Progenitor cell of endocrine pancreas (in vitro differentiated cells): ENCODE measurements at regions not wholly inside any gene's neighbourhood (a gene's known extent, or its start where the extent isn't known, plus 50 kb on each side); places are given as distances from the start of the nearest gene placed in this dataset.
A peak's percentile ranks its signal among the peaks of the same experiment; 100 is the strongest.

Experiments
- DNase-seq: peaks from one replicate; pipeline ENCODE4 v3.0.0; 2021; ENCODE audit warnings: low spot score; ENCODE audit not compliant: unreplicated experiment
- H3K27ac Mint-ChIP-seq: 2 replicates; pipeline ENCODE4 v1.8.0; 2021; ENCODE audit warnings: mild to moderate bottlenecking, moderate library complexity, mixed read lengths
- H3K27me3 Mint-ChIP-seq: 2 replicates; pipeline ENCODE4 v1.8.0; 2021; ENCODE audit warnings: mixed read lengths
- H3K36me3 Mint-ChIP-seq: 2 replicates; pipeline ENCODE4 v1.8.0; 2022; ENCODE audit warnings: mixed read lengths; ENCODE audit not compliant: insufficient read depth
- H3K4me1 Mint-ChIP-seq: 2 replicates; pipeline ENCODE4 v1.8.0; 2021; ENCODE audit warnings: low read depth, mixed read lengths
- H3K4me3 Mint-ChIP-seq: 2 replicates; pipeline ENCODE4 v1.8.0; 2021; ENCODE audit warnings: low read depth, mild to moderate bottlenecking, moderate library complexity, mixed read lengths
- H3K9me3 Mint-ChIP-seq: 2 replicates; pipeline ENCODE4 v1.8.0; 2021; ENCODE audit warnings: low read depth, mixed read lengths
- CTCF ChIP-seq: fragments of 200-600 bp; sonication (generic); IDR thresholded peaks from one replicate; pipeline ENCODE4 v1.5.0; 2021; ENCODE audit warnings: antibody characterized with exemption, mild to moderate bottlenecking; ENCODE audit not compliant: unreplicated experiment

- peaks cover 5% of the 10 kb centered on the region for H3K9me3 Mint-ChIP-seq
- no peaks in the 10 kb centered on the region for H3K36me3 Mint-ChIP-seq
- no peaks in the 10 kb centered on the region for H3K27me3 Mint-ChIP-seq
- no peak for TF ChIP-seq CTCF
- H3K27ac Mint-ChIP-seq, result peak overlapping the region; percentile 26
- no peak overlapping the region for H3K4me3 Mint-ChIP-seq
- no peaks in the 10 kb centered on the region for H3K4me1 Mint-ChIP-seq
- DNase-seq, result no peak
These were observed 53.3 kb upstream of the ERO1B start for GRCh38 chr1:236334893-236335545.

- no peaks in the 10 kb centered on the region for H3K36me3 Mint-ChIP-seq
- H3K27ac Mint-ChIP-seq, result no peak overlapping the region
- no peak for TF ChIP-seq CTCF
- DNase-seq, result no peak
- H3K9me3 Mint-ChIP-seq, result peaks cover 5% of the 10 kb centered on the region
- H3K4me3 Mint-ChIP-seq, result no peak overlapping the region
- no peaks in the 10 kb centered on the region for H3K4me1 Mint-ChIP-seq
- no peaks in the 10 kb centered on the region for H3K27me3 Mint-ChIP-seq
These were observed 50.5 kb upstream of the ERO1B start for GRCh38 chr1:236332092-236332758.
